Activated CD8-positive, alpha-beta T cell treated with anti-CD3 and anti-CD28 coated beads for 36 hours (primary cell): ENCODE measurements at regions not wholly inside any gene's neighbourhood (a gene's known extent, or its start where the extent isn't known, plus 50 kb on each side); places are given as distances from the start of the nearest gene placed in this dataset.

Experiments
- ATAC-seq: fragments of 200-7000 bp; cut with Tn5 transposase; one replicate; pipeline ENCODE4 v1.10.0; 2021; ENCODE audit warnings: mild to moderate bottlenecking, moderate library complexity
- CTCF ChIA-PET: fragments of 350-600 bp; sonication (Branson Sonifier 250); formaldehyde crosslinking; loops from one replicate; lab custom pipeline; 2021; ENCODE audit warnings: antibody characterized with exemption; lab: Charles Lee
- POLR2A ChIA-PET: fragments of 350-600 bp; sonication (Branson Sonifier 250); formaldehyde crosslinking; loops from one replicate; lab custom pipeline; 2021; ENCODE audit warnings: antibody characterized with exemption; lab: Charles Lee
- DNase-seq: peaks from one replicate; pipeline ENCODE4 v3.0.0-alpha.2; 2020
- H3K27ac Mint-ChIP-seq: one replicate; pipeline ENCODE4 v1.8.0; 2021; ENCODE audit warnings: mild to moderate bottlenecking, mixed read lengths
- H3K27me3 Mint-ChIP-seq: one replicate; pipeline ENCODE4 v1.8.0; 2021; ENCODE audit warnings: mixed read lengths
- H3K36me3 Mint-ChIP-seq: one replicate; pipeline ENCODE4 v1.8.0; 2021; ENCODE audit warnings: low read depth, mixed read lengths
- H3K4me1 Mint-ChIP-seq: one replicate; pipeline ENCODE4 v1.8.0; 2021; ENCODE audit warnings: low read depth, mixed read lengths
- H3K4me3 Mint-ChIP-seq: one replicate; pipeline ENCODE4 v1.8.0; 2021; ENCODE audit warnings: mild to moderate bottlenecking, moderate library complexity, mixed read lengths
- H3K9me3 Mint-ChIP-seq: one replicate; pipeline ENCODE4 v1.8.0; 2021; ENCODE audit warnings: mixed read lengths
- CTCF ChIP-seq: fragments of 200-600 bp; IDR thresholded peaks from one replicate; pipeline ENCODE4 v1.8.0; 2022; ENCODE audit warnings: antibody characterized with exemption, mild to moderate bottlenecking
- intact Hi-C: fragments of 100-400 bp; cut with micrococcal nuclease; formaldehyde crosslinking; loops from one replicate; pipeline ENCODE4 v1.10.0; 2022

- TF ChIP-seq CTCF: no peak
- H3K27ac Mint-ChIP-seq: no peak overlapping the region
- no peak for ATAC-seq
- POLR2A ChIA-PET: no interaction called here
- no peak for DNase-seq
- no peaks in the 10 kb centered on the region for H3K36me3 Mint-ChIP-seq
- H3K27me3 Mint-ChIP-seq: peaks cover 67% of the 10 kb centered on the region
- H3K9me3 Mint-ChIP-seq: no peaks in the 10 kb centered on the region
- peaks cover 27% of the 10 kb centered on the region for H3K4me1 Mint-ChIP-seq
- peak overlapping the region; percentile 72 for H3K4me3 Mint-ChIP-seq
- intact Hi-C loops: no loop called here
- CTCF ChIA-PET: no interaction called here
Measured at GRCh38 chr10:100655326-100655759, 90.0 kb upstream of the PAX2 start.

- Mint-ChIP-seq H3K9me3 (no peaks in the 10 kb centered on the region), H3K4me3 (peak overlapping the region; percentile 72), H3K4me1 (peaks cover 27% of the 10 kb centered on the region), H3K27me3 (peaks cover 73% of the 10 kb centered on the region), H3K36me3 (no peaks in the 10 kb centered on the region), H3K27ac (no peak overlapping the region)
- POLR2A ChIA-PET: no interaction called here
- CTCF ChIA-PET: no interaction called here
- TF ChIP-seq CTCF: no peak
- intact Hi-C loops: no loop called here
- ATAC-seq (no peak), DNase-seq (peak; percentile 35)
Measured at GRCh38 chr10:100655760-100656421, 89.5 kb upstream of the PAX2 start.

GRCh38 chr10:100656454-100656853 lies 88.9 kb upstream of the PAX2 start:
- peak; percentile 62 for ATAC-seq
- CTCF ChIA-PET: interaction anchor here (0.8 kb wide), 1 partner anchor 15 kb away, joined by 4 read pairs; no protein-coding TSS in a partner anchor
- H3K27ac Mint-ChIP-seq: no peak overlapping the region
- TF ChIP-seq CTCF: no peak
- no peak overlapping the region for H3K4me3 Mint-ChIP-seq
- peak; percentile 26 for DNase-seq
- H3K36me3 Mint-ChIP-seq: no peaks in the 10 kb centered on the region
- POLR2A ChIA-PET: no interaction called here
- peaks cover 77% of the 10 kb centered on the region for H3K27me3 Mint-ChIP-seq
- peaks cover 27% of the 10 kb centered on the region for H3K4me1 Mint-ChIP-seq
- H3K9me3 Mint-ChIP-seq: no peaks in the 10 kb centered on the region
- intact Hi-C loops: no loop called here

GRCh38 chr10:100658269-100658668 lies 87.1 kb upstream of the PAX2 start:
- Mint-ChIP-seq H3K27ac (no peak overlapping the region), H3K4me3 (no peak overlapping the region), H3K36me3 (no peaks in the 10 kb centered on the region), H3K4me1 (peaks cover 27% of the 10 kb centered on the region), H3K27me3 (peaks cover 72% of the 10 kb centered on the region), H3K9me3 (no peaks in the 10 kb centered on the region)
- DNase-seq (no peak), ATAC-seq (no peak)
- CTCF ChIA-PET: interaction anchor here (2.1 kb wide), 1 partner anchor 85 kb away, joined by 9 read pairs; no protein-coding TSS in a partner anchor
- POLR2A ChIA-PET: interaction anchor here (0.8 kb wide), 1 partner anchor 83 kb away, joined by 3 read pairs; no protein-coding TSS in a partner anchor
- intact Hi-C loops: no loop called here
- no peak for TF ChIP-seq CTCF

GRCh38 chr10:100659361-100660098 lies 85.9 kb upstream of the PAX2 start:
- peaks cover 19% of the 10 kb centered on the region for H3K4me1 Mint-ChIP-seq
- no peak overlapping the region for H3K27ac Mint-ChIP-seq
- ChIA-PET CTCF (interaction anchor here (1.4 kb wide), 1 partner anchor 11 kb away, joined by 5 read pairs; no protein-coding TSS in a partner anchor), POLR2A (no interaction called here)
- TF ChIP-seq CTCF: no peak
- no peaks in the 10 kb centered on the region for H3K9me3 Mint-ChIP-seq
- H3K36me3 Mint-ChIP-seq: no peaks in the 10 kb centered on the region
- ATAC-seq: no peak
- no peak for DNase-seq
- peaks cover 71% of the 10 kb centered on the region for H3K27me3 Mint-ChIP-seq
- no peak overlapping the region for H3K4me3 Mint-ChIP-seq
- intact Hi-C loops: no loop called here
